ENCODE measurements at regions not wholly inside any gene's neighbourhood (a gene's known extent, or its start where the extent isn't known, plus 50 kb on each side); places are given as distances from the start of the nearest gene placed in this dataset.

DNA sequence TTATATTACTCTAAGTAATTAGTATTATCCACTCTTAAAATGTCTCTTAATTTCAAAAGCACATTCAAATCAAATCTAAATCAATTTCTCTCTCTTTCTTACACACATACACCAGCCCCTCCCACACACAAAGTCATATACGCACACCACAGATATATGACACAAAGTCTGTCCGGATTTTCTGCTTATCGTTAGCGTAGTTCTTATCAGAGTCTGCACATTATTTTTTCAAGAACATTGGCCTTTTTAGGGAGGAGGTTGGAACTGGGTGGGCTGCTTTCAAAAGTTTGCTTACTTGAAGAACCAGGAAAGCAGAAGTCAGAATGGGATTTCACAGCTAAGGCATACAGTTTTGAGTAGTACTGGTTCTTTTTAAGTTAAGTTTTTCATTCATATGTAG lies 387.6 kb upstream of the CHRM2 start:
- Histone ChIP-seq H3K4me3 (ENCODE audit: low read depth in 2 of 2, low read length in 2 of 2) (no peak overlapping the region), H3K9me3 (ENCODE audit: control insufficient read depth, insufficient read depth, low read depth, low read length) (no peaks in the 10 kb centered on the region; the same call in 1 of the 2 replicates), H3K36me3 (ENCODE audit: control insufficient read depth, insufficient read depth, low read length) (no peaks in the 10 kb centered on the region), H3K4me1 (ENCODE audit: control insufficient read depth, insufficient read depth, low read length) (no peaks in the 10 kb centered on the region), H3K27me3 (ENCODE audit: control insufficient read depth, insufficient read depth, low read length) (no peaks in the 10 kb centered on the region), H3K27ac (ENCODE audit: low read length) (no peak overlapping the region)
- DNase-seq (ENCODE audit: low read depth, low spot score): no peak
- TF ChIP-seq, protein P1, sequence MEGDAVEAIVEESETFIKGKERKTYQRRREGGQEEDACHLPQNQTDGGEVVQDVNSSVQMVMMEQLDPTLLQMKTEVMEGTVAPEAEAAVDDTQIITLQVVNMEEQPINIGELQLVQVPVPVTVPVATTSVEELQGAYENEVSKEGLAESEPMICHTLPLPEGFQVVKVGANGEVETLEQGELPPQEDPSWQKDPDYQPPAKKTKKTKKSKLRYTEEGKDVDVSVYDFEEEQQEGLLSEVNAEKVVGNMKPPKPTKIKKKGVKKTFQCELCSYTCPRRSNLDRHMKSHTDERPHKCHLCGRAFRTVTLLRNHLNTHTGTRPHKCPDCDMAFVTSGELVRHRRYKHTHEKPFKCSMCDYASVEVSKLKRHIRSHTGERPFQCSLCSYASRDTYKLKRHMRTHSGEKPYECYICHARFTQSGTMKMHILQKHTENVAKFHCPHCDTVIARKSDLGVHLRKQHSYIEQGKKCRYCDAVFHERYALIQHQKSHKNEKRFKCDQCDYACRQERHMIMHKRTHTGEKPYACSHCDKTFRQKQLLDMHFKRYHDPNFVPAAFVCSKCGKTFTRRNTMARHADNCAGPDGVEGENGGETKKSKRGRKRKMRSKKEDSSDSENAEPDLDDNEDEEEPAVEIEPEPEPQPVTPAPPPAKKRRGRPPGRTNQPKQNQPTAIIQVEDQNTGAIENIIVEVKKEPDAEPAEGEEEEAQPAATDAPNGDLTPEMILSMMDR (IDR thresholded peaks at IDR 0.05): no peak
- TF ChIP-seq, protein P2, sequence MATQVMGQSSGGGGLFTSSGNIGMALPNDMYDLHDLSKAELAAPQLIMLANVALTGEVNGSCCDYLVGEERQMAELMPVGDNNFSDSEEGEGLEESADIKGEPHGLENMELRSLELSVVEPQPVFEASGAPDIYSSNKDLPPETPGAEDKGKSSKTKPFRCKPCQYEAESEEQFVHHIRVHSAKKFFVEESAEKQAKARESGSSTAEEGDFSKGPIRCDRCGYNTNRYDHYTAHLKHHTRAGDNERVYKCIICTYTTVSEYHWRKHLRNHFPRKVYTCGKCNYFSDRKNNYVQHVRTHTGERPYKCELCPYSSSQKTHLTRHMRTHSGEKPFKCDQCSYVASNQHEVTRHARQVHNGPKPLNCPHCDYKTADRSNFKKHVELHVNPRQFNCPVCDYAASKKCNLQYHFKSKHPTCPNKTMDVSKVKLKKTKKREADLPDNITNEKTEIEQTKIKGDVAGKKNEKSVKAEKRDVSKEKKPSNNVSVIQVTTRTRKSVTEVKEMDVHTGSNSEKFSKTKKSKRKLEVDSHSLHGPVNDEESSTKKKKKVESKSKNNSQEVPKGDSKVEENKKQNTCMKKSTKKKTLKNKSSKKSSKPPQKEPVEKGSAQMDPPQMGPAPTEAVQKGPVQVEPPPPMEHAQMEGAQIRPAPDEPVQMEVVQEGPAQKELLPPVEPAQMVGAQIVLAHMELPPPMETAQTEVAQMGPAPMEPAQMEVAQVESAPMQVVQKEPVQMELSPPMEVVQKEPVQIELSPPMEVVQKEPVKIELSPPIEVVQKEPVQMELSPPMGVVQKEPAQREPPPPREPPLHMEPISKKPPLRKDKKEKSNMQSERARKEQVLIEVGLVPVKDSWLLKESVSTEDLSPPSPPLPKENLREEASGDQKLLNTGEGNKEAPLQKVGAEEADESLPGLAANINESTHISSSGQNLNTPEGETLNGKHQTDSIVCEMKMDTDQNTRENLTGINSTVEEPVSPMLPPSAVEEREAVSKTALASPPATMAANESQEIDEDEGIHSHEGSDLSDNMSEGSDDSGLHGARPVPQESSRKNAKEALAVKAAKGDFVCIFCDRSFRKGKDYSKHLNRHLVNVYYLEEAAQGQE (IDR thresholded peaks at IDR 0.05; ENCODE audit: insufficient read depth in 1 of 2, low read depth in 2 of 2, low read length in 1 of 2): no peak
- no peak for TF ChIP-seq POLR2AphosphoS5 (IDR thresholded peaks at IDR 0.05; ENCODE audit: low read depth, low read length)
- TF ChIP-seq SIN3A (IDR thresholded peaks at IDR 0.05; ENCODE audit: borderline replicate concordance, insufficient read depth, low read depth, low read length): no peak
- no peak for TF ChIP-seq TCF7L2 (IDR thresholded peaks at IDR 0.05; ENCODE audit: low read depth, low read length)
- ATAC-seq: no peak
- intact Hi-C loops (cut with micrococcal nuclease; ENCODE audit: unreplicated experiment): no loop called here
- in situ Hi-C loops (cut with HindIII; ENCODE audit: low pct_unique_long_range_greater_than_20kb, low sequenced_read_pairs): no loop called here
- CTCF ChIA-PET: no interaction called here
- POLR2A ChIA-PET: no interaction called here
- BruUV-seq (replicated peaks): no TSS peak

DNA sequence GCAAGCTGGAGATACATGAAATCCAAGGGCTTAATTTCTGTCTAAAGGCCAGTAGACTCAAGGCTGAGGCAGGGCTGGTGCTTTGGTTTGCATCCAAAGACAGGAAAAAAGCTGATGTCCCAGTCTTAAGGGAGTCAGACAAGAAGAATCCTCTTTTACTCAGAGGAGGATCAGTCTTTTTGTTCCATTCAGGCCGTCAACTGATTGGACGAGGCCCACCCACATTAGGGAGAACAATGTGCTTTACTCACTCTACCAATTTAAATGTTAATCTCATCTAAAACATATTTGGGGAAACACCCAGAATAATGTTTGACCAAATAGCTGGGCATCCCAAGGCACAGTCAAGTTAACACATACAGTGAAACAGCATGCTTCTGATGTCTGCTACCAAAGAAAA lies 388.5 kb upstream of the CHRM2 start:
- H3K27me3 ChIP-seq (ENCODE audit: control insufficient read depth, insufficient read depth, low read length): no peaks in the 10 kb centered on the region
- no peak overlapping the region for H3K27ac ChIP-seq (ENCODE audit: low read length)
- TF ChIP-seq, protein P2 (IDR thresholded peaks at IDR 0.05; ENCODE audit: insufficient read depth in 1 of 2, low read depth in 2 of 2, low read length in 1 of 2): no peak
- TF ChIP-seq POLR2AphosphoS5 (IDR thresholded peaks at IDR 0.05; ENCODE audit: low read depth, low read length): no peak
- ChIA-PET POLR2A (no interaction called here), CTCF (no interaction called here)
- no peak overlapping the region for H3K4me3 ChIP-seq (ENCODE audit: low read depth in 2 of 2, low read length in 2 of 2)
- BruUV-seq (replicated peaks): no TSS peak
- H3K9me3 ChIP-seq (ENCODE audit: control insufficient read depth, insufficient read depth, low read depth, low read length): no peaks in the 10 kb centered on the region; the same call in 1 of the 2 replicates
- DNase-seq (ENCODE audit: low read depth, low spot score) (no peak), ATAC-seq (no peak)
- intact Hi-C loops (cut with micrococcal nuclease; ENCODE audit: unreplicated experiment): no loop called here
- no peaks in the 10 kb centered on the region for H3K4me1 ChIP-seq (ENCODE audit: control insufficient read depth, insufficient read depth, low read length)
- no peaks in the 10 kb centered on the region for H3K36me3 ChIP-seq (ENCODE audit: control insufficient read depth, insufficient read depth, low read length)
- in situ Hi-C loops (cut with HindIII; ENCODE audit: low pct_unique_long_range_greater_than_20kb, low sequenced_read_pairs): no loop called here

Measured in Panc1 (cell line).